ENCODE measurements at regions not wholly inside any gene's neighbourhood (a gene's known extent, or its start where the extent isn't known, plus 50 kb on each side); places are given as distances from the start of the nearest gene placed in this dataset.
A peak's percentile ranks its signal among the peaks of the same experiment; 100 is the strongest.
"Not testable (repeated sequence)": the region's sequence is repeated elsewhere in the genome, so short reads cannot be mapped to it uniquely, and the experiment has no call there.

GRCh38 chr2:195356920-195357440 lies 300.0 kb upstream of the SLC39A10 start:
- no peak for DNase-seq (ENCODE audit: low read depth in 3 of 3)

DNA sequence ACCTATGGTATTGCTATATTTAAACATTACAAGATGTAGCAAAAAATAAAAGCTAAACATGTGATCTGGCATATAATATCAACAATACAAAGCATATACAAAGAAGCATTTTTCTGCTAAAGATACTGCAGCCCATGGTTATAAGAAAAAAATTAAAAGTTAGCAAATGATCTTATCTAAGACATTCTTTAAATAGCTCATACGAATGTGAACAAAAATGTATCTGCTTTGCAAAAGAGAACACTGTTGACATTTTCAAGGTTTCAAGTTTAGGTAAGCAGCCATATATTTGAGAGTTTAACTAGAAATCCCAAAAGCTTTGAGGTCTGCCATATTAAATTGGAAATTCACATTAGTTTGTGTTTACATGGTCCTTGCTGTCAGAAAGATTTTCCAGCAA lies 301.0 kb upstream of the SLC39A10 start:
- DNase-seq (ENCODE audit: low read depth in 3 of 3) = no peak

DNA sequence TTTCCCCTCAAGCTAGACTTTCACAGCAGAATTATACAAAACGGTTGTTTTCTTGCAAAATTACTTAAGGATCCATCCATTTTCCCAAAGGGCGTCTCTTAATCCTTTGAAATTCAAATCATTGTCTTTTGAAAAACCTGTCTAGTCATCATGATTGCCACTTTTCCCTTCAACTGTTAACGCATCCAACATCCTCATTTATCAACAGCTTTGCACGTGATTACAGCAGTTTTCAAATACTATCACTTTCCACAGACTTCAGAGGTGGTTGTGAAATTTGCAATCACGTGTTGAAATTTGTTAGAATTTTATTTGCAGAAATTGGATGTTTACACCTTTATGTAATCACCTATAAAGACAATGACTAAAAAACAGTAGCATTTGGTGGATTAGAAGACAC lies 304.4 kb upstream of the SLC39A10 start:
- no peak for DNase-seq (ENCODE audit: low read depth in 3 of 3)

DNA sequence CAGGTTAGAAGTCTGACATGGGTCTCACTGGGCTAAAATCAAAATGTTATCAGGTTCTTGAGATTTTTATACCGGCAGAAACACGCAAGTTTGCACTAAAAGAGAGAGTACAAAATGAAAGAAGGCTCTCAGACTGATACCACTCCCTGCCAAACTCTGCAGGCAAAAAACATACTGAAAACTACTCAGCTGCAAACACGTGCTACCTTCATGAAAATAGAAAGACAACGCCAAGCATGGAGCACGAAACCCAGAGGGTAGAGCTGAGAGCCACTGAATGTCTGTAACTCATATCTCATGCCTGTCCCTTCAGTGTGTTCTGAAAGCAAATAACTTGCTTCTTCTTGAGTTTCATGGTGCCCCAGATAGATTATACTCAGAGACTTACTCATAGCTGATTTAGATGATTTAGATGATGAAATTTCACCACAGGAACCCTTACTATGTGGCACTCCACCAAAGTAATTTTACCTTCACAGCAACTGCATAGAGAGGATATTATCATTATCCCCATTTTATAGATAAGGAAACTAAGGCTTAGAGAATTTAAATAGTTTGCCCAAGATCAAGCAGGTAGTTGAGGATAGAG lies 313.0 kb upstream of the SLC39A10 start:
- DNase-seq (ENCODE audit: low read depth in 3 of 3) = no peak

GRCh38 chr2:195343540-195343939 lies 313.5 kb upstream of the SLC39A10 start:
- no peak for DNase-seq (ENCODE audit: low read depth in 3 of 3)

GRCh38 chr2:195342061-195342460 lies 315.0 kb upstream of the SLC39A10 start:
- no peak for DNase-seq (ENCODE audit: low read depth in 3 of 3)

DNA sequence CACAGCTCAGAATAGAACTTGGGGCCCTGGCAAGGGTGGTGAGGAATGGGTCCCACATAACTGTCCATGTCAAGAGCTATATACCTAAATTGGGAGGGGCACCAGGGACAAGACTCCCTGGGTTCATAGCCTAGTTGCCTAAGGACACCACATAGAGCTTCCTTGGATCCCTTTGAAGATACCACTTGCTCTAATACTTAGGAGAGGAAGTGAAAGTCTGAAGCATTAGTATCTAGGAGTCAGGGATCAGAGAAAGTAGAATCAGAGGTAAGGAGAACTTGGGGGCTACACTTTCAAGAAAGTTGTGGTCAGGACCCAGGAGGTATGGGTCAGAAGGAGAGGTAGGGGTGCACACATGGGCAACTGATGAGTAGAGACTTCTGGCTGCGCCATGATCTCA lies 318.2 kb upstream of the SLC39A10 start:
- no peak for DNase-seq (ENCODE audit: low read depth in 3 of 3)

GRCh38 chr2:195337597-195337996 lies 319.4 kb upstream of the SLC39A10 start:
- no peak for DNase-seq (ENCODE audit: low read depth in 3 of 3)

GRCh38 chr2:195333869-195334268 lies 323.2 kb upstream of the SLC39A10 start:
- no peak for DNase-seq (ENCODE audit: low read depth in 3 of 3)

GRCh38 chr2:195331966-195332365 lies 325.1 kb upstream of the SLC39A10 start:
- no peak for DNase-seq (ENCODE audit: low read depth in 3 of 3)

- DNase-seq (ENCODE audit: low read depth in 3 of 3) = no peak
Observed at GRCh38 chr2:195331129-195331528, 325.9 kb upstream of the SLC39A10 start.

DNA sequence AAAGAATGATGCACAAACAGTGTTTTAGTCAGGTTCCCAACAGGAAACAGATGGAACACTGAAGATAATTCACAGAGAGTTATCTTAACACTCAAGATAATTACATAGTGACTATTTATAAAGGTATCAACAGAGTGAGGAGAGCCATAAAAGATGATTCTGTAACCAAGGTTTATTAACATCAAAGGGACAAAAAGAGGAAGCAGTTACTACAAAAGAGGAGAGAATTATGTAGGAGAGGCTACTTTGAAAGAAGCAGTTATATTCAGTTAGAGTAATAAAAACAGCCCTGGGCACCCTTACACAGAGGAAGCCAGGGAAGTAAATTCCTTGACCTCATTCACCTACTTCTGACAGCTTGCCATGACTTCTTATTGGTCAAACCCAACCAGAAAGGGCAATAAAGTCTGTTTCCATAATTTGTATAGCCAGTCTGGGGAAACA lies 326.5 kb upstream of the SLC39A10 start:
- no peak for DNase-seq (ENCODE audit: low read depth in 3 of 3)

DNA sequence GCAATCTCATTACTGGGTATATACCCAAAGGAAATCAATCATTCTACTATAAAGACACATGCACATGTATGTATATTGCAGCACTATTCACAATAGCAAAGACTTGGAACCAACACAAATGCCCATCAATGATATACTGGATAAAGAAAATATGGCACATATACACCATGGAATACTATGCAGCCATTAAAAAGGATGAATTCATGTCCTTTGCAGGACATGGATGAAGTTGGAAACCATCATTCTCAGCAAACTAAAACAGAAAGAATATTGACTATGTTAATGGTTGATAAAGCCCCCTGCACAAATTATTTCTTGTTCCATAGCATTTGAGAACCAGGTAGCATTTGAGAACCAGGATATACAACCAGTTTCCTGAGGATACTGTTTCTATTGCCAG lies 327.2 kb upstream of the SLC39A10 start:
- not testable (repeated sequence) for DNase-seq (ENCODE audit: low read depth in 3 of 3)

DNA sequence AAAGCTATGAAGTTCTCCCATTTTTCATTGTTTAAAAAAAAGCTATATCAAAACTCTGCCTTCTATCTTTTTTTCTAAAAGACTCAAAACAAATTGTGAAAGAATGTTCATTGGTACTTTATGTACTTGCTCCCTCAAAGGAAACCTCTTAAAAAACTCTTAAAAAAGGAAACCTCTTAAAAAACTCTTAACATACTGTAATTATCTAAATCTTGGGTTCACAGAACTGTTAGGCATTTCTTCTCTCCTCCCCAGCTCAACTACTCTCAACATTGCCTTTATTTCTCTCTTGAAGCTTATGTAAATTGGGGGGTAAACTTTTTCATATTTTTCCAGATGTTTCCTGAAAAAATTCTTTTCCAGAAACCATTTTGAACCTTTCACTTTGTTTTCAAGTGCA lies 330.5 kb upstream of the SLC39A10 start:
- DNase-seq (ENCODE audit: low read depth in 3 of 3) = no peak

DNA sequence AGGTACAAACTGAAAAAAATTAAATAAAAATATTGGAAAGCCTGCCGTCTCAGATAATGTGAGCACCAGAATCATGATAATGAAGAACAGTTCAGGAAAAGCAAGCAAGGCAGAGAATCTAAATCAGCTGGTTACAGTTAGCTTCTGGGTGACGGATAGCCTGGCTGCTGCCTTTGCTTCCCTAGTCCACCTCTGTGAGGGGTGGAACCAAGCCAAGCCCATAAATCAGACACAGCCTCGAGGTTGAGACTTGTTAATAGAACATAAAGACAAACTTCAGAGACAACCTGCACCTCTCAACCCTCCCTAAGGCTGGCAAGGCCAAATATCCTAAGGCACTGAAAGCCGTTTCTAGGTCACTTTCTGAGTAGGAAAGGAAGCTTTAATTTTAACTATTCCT lies 334.7 kb upstream of the SLC39A10 start:
- DNase-seq (ENCODE audit: low read depth in 3 of 3) = no peak

DNA sequence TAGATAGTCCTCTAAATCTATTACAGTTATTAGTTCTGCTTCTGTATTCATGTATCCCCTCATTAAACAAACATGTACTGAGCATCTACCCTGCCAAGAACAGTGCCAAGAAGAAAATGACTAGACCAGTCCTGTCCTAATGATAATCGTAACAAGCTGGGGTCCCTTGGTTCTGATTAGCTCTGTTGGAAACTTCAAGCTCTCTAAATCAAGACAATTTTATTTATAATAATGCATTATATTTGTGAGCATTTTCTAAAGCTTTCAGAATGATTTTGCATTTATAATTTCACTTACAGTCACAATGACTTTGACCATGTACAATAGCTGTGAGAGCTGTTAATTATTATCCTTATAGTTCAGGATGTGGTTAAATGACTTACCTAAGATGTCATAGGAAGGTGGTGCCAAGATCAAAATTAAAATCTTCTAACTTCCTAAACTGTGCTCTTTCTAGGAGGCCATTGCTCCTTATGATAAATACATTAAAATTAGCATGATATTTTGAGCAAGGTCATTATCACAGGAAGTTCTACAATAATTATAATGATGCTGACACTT lies 336.5 kb upstream of the SLC39A10 start:
- DNase-seq (ENCODE audit: low read depth in 3 of 3) = no peak

GRCh38 chr2:195319548-195320412 lies 337.2 kb upstream of the SLC39A10 start:
- DNase-seq (ENCODE audit: low read depth in 3 of 3) = no peak

DNA sequence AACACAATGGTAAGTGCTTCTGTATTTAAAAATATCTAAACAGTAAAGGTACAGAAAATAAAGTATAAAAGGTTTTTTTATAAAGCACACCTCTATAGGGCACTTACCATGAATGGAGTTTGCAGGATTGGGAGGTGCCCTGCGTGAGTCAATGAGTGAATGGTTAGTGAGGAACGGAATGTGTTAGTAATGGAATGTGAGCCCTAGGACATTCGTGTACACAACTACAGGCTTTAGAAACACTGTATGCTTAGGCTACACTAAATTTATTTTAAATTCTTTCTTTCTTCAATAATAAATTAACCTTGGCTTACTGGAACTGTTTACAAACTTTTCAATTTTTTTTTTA lies 337.9 kb upstream of the SLC39A10 start:
- DNase-seq (ENCODE audit: low read depth in 3 of 3) = no peak

GRCh38 chr2:195318440-195319111 lies 338.4 kb upstream of the SLC39A10 start:
- DNase-seq (ENCODE audit: low read depth in 3 of 3) = peak; percentile 3 to 36 (median 7)

- no peak for DNase-seq (ENCODE audit: low read depth in 3 of 3)
Observed at GRCh38 chr2:195317550-195317949, 339.5 kb upstream of the SLC39A10 start.

GRCh38 chr2:195316486-195316885 lies 340.5 kb upstream of the SLC39A10 start:
- DNase-seq (ENCODE audit: low read depth in 3 of 3) = no peak

DNA sequence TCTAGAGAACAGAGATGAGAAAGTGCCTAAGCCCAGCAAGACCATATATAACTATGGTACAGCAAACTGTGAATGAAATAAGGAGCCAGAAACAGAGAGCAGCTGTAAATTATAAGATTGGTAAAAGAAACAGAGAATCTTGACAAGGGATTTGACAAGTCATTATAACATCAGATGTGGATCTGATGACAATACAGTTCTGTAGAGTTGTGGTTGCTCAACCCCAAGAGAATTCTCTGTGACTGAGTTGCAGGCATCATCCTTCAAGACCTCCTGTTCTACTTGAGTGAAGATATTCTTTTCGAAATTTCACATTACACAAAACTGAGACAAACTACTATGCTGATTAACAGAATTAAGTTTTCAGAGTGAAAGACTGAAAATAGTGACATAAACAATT lies 343.1 kb upstream of the SLC39A10 start:
- no peak for DNase-seq (ENCODE audit: low read depth in 3 of 3)

Measured in stimulated activated CD4-positive, alpha-beta T cell treated with anti-CD3 and anti-CD28 coated beads, TNF-alpha, amount 100 ng/mL, for 24 hours (primary cell).